Uterus (tissue), 3 donors: ENCODE measurements at regions not wholly inside any gene's neighbourhood (a gene's known extent, or its start where the extent isn't known, plus 50 kb on each side); places are given as distances from the start of the nearest gene placed in this dataset.

ENCODE experiments used
- DNase-seq, 2 donors: peaks; one replicate each; pipeline ENCODE4 v3.0.0-alpha.2; 2019 to 2020
- H3K27ac ChIP-seq, 2 donors: fragments of 200-600 bp; sonication (generic); 1 replicate in 1 of 2; 2 replicates in 1 of 2; pipeline ENCODE4 v1.5.1; 2016 to 2018
- H3K27me3 ChIP-seq, 2 donors: fragments of 200-600 bp; sonication (generic); one replicate each; pipeline ENCODE4 v1.5.1; 2018 to 2019; ENCODE audit warnings: control low read depth in 1 of 2
- H3K36me3 ChIP-seq, 2 donors: fragments of 200-600 bp; sonication (generic); one replicate each; pipeline ENCODE4 v1.5.1; 2019; ENCODE audit warnings: control low read depth in 1 of 2
- H3K4me1 ChIP-seq, 2 donors: fragments of 200-600 bp; sonication (generic); one replicate each; pipeline ENCODE4 v1.5.1; 2018 to 2019; ENCODE audit warnings: control low read depth in 1 of 2
- H3K4me3 ChIP-seq, 2 donors: fragments of 200-600 bp; sonication (generic); 1 replicate in 1 of 2; 2 replicates in 1 of 2; pipeline ENCODE4 v1.5.1; 2018 to 2019; ENCODE audit warnings: mild to moderate bottlenecking in 1 of 2
- H3K9me3 ChIP-seq, 2 donors: fragments of 200-600 bp; sonication (generic); one replicate each; pipeline ENCODE4 v1.5.1; 2019; ENCODE audit warnings: control low read depth in 1 of 2
- POLR2A ChIP-seq, 2 donors: fragments of 450-650 bp; IDR thresholded peaks; one replicate each; pipeline ENCODE4 v1.6.1; 2016; ENCODE audit warnings: antibody characterized with exemption in 2 of 2, mild to moderate bottlenecking in 1 of 2, moderate library complexity in 1 of 2
- intact Hi-C: fragments of 100-400 bp; cut with DNase I; formaldehyde crosslinking; loops from one replicate; pipeline ENCODE4 v1.15.1; 2023; ENCODE audit warnings: low total_unique reads
- TF ChIP-seq, protein P1 (sequence below), 4 experiments: fragments of 200-600 bp in 2 of 4; fragments of 450-650 bp in 2 of 4; sonication (generic) in 2 of 4; IDR thresholded peaks; one replicate each; pipeline ENCODE4 v1.5.1; 2016 to 2019; ENCODE audit warnings: antibody characterized with exemption in 4 of 4, mild to moderate bottlenecking in 2 of 4, moderate library complexity in 1 of 4
- donor health status: DM: yes; HTN: yes; CAD: no.

DNA sequence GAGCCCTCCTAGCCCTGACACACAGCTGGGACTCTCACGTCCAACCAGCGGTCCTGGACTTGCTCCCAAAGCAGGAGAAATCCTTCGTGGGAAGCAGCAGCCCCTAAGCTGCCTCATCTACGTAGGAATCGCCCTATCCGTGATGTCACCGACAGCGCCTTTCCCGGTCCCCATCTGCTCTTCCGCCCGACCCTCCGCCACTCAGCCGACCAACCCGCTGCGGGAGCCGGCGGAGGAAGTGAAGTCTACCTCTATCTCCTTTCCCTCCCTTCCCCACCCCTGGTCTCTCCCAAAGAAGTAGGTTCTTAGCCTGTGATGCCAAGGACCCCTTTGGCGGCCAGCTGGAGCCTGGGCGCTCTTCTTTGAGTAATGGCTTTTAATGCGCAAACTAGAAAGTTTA lies 272.1 kb downstream of the FAM72C start:
- no peaks in the 10 kb centered on the region for H3K27me3 ChIP-seq
- no peak overlapping the region for H3K4me3 ChIP-seq

DNA sequence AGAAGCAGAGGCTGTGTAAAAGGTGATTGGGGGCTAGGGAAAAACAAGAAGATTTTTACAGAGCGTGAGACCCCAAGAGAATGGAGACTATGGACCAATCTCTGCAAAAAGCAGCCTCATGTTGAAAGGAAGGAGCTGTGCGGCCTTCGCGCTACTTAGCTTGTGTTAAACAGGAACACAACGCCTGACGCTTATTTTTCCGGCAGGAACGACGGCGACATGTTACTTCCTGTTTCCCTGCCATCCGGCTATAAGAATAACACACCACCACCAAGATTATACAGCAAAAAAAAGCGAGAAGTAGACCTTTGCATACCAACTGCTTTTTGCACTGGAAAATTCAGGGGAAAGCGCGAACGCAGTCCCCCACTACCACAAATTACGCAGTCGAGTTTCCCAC lies 272.7 kb downstream of the FAM72C start:
- intact Hi-C loops: no loop called here
- Histone ChIP-seq H3K27ac (no peak overlapping the region), H3K27me3 (no peaks in the 10 kb centered on the region), H3K4me1 (no peaks in the 10 kb centered on the region), H3K36me3 (no peaks in the 10 kb centered on the region), H3K9me3 (no peaks in the 10 kb centered on the region), H3K4me3 (no peak overlapping the region)
- no peak for DNase-seq
- no peak for TF ChIP-seq POLR2A (IDR thresholded peaks at IDR 0.05)
- TF ChIP-seq, protein P1, sequence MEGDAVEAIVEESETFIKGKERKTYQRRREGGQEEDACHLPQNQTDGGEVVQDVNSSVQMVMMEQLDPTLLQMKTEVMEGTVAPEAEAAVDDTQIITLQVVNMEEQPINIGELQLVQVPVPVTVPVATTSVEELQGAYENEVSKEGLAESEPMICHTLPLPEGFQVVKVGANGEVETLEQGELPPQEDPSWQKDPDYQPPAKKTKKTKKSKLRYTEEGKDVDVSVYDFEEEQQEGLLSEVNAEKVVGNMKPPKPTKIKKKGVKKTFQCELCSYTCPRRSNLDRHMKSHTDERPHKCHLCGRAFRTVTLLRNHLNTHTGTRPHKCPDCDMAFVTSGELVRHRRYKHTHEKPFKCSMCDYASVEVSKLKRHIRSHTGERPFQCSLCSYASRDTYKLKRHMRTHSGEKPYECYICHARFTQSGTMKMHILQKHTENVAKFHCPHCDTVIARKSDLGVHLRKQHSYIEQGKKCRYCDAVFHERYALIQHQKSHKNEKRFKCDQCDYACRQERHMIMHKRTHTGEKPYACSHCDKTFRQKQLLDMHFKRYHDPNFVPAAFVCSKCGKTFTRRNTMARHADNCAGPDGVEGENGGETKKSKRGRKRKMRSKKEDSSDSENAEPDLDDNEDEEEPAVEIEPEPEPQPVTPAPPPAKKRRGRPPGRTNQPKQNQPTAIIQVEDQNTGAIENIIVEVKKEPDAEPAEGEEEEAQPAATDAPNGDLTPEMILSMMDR (IDR thresholded peaks at IDR 0.05): no peak

More for the DNA sequence above, 272.1 kb downstream of the FAM72C start:
- H3K36me3 ChIP-seq: no peaks in the 10 kb centered on the region
- no peak for DNase-seq
- intact Hi-C loops: no loop called here
- H3K4me1 ChIP-seq: no peaks in the 10 kb centered on the region
- no peaks in the 10 kb centered on the region for H3K9me3 ChIP-seq
- TF ChIP-seq, protein P1 (IDR thresholded peaks at IDR 0.05): no peak
- no peak for TF ChIP-seq POLR2A (IDR thresholded peaks at IDR 0.05)
- H3K27ac ChIP-seq: no peak overlapping the region

DNA sequence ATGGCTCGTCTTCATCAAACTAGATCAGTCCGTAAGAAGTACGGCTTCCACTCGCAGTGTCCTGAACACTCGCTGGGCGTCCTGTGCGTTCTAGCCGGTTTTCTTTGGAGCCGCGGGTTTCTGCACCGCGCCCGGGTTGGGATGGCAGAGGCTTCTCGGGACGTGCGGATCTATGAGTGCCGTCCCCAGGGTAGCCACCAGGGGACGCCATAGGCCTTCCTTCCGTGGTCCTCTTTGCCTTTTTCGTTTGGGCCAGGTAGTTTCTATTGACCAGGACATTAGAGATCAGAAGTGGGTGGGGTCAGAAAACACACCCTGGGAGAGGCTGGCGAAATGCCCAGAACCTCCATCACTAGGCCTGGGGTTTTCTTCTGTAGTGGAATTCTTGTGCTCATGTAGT lies 273.8 kb downstream of the FAM72C start:
- Histone ChIP-seq H3K4me3 (no peak overlapping the region), H3K36me3 (no peaks in the 10 kb centered on the region), H3K27me3 (no peaks in the 10 kb centered on the region), H3K9me3 (no peaks in the 10 kb centered on the region), H3K27ac (no peak overlapping the region), H3K4me1 (no peaks in the 10 kb centered on the region)
- DNase-seq: no peak
- TF ChIP-seq POLR2A (IDR thresholded peaks at IDR 0.05): no peak
- TF ChIP-seq, protein P1 (IDR thresholded peaks at IDR 0.05): peak in 2 of 4 experiments; percentile 19 to 34
- intact Hi-C loops: no loop called here

DNA sequence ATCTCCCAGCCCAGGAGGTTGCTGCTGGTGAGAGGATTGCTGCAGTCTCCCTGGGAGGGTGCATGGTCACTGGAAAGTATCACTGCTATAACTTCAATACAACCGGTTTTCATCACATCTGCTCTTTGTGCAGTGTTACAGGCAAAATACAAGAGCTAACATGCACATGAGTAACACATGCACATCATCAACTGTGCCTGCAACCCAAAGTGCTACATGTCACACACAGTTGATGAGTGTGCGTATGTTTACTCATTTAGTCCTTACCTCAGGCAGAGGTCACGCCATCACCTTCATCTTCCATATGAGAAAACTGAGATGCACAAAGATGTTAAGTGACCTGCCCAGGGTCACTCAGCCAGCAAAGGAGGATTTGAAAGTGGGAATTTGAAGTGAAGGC lies 277.7 kb downstream of the FAM72C start:
- no peaks in the 10 kb centered on the region for H3K4me1 ChIP-seq
- no peaks in the 10 kb centered on the region for H3K9me3 ChIP-seq
- TF ChIP-seq, protein P1 (IDR thresholded peaks at IDR 0.05): no peak
- no peak for TF ChIP-seq POLR2A (IDR thresholded peaks at IDR 0.05)
- DNase-seq: no peak
- H3K27me3 ChIP-seq: no peaks in the 10 kb centered on the region
- no peak overlapping the region for H3K27ac ChIP-seq
- H3K36me3 ChIP-seq: no peaks in the 10 kb centered on the region
- H3K4me3 ChIP-seq: no peak overlapping the region
- intact Hi-C loops: no loop called here

DNA sequence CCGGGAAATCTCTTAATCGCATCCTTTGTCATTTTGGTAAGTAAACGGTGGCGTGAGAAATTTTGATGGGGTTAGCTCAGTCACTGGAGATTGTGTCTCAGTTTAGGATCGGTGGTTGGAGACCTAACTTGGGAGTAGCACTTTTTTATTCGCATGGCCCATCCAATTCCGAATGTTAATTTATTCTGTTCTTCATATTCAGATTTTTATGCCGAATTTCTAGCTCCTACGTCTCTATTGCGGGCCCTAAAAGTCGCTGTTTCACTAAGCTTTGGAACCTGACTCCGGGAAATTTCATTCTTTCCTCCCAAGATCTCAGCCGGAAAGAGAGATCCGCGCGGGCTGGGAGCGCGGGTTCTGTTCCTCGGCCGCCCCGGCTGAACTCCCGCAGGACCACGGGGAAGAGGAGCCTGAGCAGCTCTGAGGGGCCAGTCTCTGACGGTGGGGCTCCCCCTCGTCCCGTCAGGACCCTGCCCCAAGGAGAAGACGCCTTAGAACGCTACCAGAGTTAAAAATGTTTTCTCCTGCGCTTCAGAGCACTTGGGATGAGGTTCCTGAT lies 279.7 kb downstream of the FAM72C start:
- Histone ChIP-seq H3K4me1 (no peaks in the 10 kb centered on the region), H3K36me3 (no peaks in the 10 kb centered on the region), H3K27ac (no peak overlapping the region), H3K4me3 (no peak overlapping the region), H3K9me3 (no peaks in the 10 kb centered on the region), H3K27me3 (no peaks in the 10 kb centered on the region)
- TF ChIP-seq, protein P1 (IDR thresholded peaks at IDR 0.05): no peak
- TF ChIP-seq POLR2A (IDR thresholded peaks at IDR 0.05): no peak
- DNase-seq: no peak
- intact Hi-C loops: no loop called here
